DND-41 (cell line): ENCODE measurements at regions not wholly inside any gene's neighbourhood (a gene's known extent, or its start where the extent isn't known, plus 50 kb on each side); places are given as distances from the start of the nearest gene placed in this dataset.

ENCODE experiments used
- EZH2 ChIP-seq: IDR thresholded peaks from 3 replicates; pipeline ENCODE4 v1.6.1; 2012; ENCODE audit warnings: borderline replicate concordance, low read depth, mild to moderate bottlenecking, moderate library complexity, low read length, inconsistent platforms; ENCODE audit not compliant: severe bottlenecking
- TF ChIP-seq, protein P1 (sequence below): IDR thresholded peaks from 2 replicates; pipeline ENCODE4 v1.5.1; 2012; ENCODE audit warnings: borderline replicate concordance, low read length, moderate library complexity, mild to moderate bottlenecking; ENCODE audit not compliant: poor library complexity, severe bottlenecking; ENCODE audit errors: extremely low read depth

DNA sequence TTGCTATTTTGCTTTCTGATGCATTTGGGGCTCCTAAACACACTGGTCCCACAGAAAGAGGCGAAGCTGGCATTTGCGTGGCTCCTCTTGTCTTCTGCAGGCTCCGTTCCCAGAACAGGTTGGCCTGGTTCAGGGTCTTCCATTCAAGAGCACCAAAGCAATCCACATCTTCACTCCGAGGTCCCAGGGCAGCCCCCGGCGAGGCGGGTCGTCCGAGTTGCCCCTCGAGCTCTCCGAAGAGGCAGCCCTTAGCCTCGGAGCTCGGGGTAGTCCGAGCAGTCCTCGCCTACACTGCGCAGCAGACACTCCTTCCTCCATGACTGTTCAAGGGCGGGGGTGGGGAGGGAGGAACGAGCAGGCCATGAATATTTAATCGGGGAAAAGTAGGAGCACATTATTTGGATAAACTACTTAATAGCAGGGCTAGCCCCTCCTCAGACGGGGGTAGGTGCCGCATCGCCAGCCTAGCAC lies 321.3 kb downstream of the BLID start:
- TF ChIP-seq, protein P1, sequence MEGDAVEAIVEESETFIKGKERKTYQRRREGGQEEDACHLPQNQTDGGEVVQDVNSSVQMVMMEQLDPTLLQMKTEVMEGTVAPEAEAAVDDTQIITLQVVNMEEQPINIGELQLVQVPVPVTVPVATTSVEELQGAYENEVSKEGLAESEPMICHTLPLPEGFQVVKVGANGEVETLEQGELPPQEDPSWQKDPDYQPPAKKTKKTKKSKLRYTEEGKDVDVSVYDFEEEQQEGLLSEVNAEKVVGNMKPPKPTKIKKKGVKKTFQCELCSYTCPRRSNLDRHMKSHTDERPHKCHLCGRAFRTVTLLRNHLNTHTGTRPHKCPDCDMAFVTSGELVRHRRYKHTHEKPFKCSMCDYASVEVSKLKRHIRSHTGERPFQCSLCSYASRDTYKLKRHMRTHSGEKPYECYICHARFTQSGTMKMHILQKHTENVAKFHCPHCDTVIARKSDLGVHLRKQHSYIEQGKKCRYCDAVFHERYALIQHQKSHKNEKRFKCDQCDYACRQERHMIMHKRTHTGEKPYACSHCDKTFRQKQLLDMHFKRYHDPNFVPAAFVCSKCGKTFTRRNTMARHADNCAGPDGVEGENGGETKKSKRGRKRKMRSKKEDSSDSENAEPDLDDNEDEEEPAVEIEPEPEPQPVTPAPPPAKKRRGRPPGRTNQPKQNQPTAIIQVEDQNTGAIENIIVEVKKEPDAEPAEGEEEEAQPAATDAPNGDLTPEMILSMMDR = no peak
- TF ChIP-seq EZH2 = no peak
